NB4 (cell line): ENCODE measurements at regions not wholly inside any gene's neighbourhood (a gene's known extent, or its start where the extent isn't known, plus 50 kb on each side); places are given as distances from the start of the nearest gene placed in this dataset.
"Not testable (repeated sequence)": the region's sequence is repeated elsewhere in the genome, so short reads cannot be mapped to it uniquely, and the experiment has no call there.

Source experiments
- DNase-seq: peaks from one replicate; pipeline ENCODE4 v3.0.0; 2010; ENCODE audit warnings: low read depth
- H3K4me3 ChIP-seq: one replicate; pipeline ENCODE4 v1.5.1; 2011; ENCODE audit warnings: mild to moderate bottlenecking, low read depth, low read length, moderate library complexity
- MYC ChIP-seq: IDR thresholded peaks from 2 replicates; pipeline ENCODE4 v1.6.1; 2011; ENCODE audit warnings: low read depth, low read length
- POLR2A ChIP-seq: IDR thresholded peaks from 2 replicates; pipeline ENCODE4 v1.6.1; 2011; ENCODE audit warnings: mild to moderate bottlenecking; ENCODE audit not compliant: insufficient read length; ENCODE audit errors: extremely low read depth
- TF ChIP-seq, protein P1 (sequence below): IDR thresholded peaks from one replicate; pipeline ENCODE4 v1.5.1; 2012; ENCODE audit warnings: low read depth, low read length
- TF ChIP-seq, protein P2 (sequence below): IDR thresholded peaks from 2 replicates; pipeline ENCODE4 v1.6.1; 2011; ENCODE audit warnings: low read depth, low read length

GRCh38 chr12:97647142-97647541 lies 184.5 kb downstream of the RMST start:
- DNase-seq: no peak
- H3K4me3 ChIP-seq: no peak overlapping the region
- TF ChIP-seq, protein P1, sequence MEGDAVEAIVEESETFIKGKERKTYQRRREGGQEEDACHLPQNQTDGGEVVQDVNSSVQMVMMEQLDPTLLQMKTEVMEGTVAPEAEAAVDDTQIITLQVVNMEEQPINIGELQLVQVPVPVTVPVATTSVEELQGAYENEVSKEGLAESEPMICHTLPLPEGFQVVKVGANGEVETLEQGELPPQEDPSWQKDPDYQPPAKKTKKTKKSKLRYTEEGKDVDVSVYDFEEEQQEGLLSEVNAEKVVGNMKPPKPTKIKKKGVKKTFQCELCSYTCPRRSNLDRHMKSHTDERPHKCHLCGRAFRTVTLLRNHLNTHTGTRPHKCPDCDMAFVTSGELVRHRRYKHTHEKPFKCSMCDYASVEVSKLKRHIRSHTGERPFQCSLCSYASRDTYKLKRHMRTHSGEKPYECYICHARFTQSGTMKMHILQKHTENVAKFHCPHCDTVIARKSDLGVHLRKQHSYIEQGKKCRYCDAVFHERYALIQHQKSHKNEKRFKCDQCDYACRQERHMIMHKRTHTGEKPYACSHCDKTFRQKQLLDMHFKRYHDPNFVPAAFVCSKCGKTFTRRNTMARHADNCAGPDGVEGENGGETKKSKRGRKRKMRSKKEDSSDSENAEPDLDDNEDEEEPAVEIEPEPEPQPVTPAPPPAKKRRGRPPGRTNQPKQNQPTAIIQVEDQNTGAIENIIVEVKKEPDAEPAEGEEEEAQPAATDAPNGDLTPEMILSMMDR: no peak
- TF ChIP-seq MYC (no peak), POLR2A (no peak)

DNA sequence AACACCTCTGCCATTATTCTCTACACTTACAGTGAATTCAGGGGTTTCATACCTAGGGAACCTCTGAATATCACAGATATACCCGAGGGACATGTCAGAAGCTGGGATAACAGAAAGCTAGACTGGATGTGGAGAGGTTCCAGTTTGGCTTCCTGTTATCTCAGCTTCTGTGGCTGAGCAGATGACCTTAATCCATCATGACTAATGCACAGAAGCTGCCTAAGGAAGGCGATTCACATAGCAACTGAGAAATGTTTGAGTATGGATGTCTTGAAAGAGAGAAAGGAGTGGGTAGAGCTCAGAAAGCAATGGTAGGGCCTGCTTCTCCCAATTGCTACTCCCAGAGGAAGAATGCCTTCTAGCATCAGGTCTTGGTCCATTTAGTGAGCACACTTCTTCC lies 187.6 kb downstream of the RMST start:
- DNase-seq: no peak
- TF ChIP-seq, protein P2, sequence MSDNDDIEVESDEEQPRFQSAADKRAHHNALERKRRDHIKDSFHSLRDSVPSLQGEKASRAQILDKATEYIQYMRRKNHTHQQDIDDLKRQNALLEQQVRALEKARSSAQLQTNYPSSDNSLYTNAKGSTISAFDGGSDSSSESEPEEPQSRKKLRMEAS: no peak
- TF ChIP-seq MYC (no peak), POLR2A (no peak)
- TF ChIP-seq, protein P1: no peak
- H3K4me3 ChIP-seq: no peak overlapping the region

- not testable (repeated sequence) for H3K4me3 ChIP-seq, DNase-seq
Measured at GRCh38 chr12:97656548-97656947, 193.9 kb downstream of the RMST start.

DNA sequence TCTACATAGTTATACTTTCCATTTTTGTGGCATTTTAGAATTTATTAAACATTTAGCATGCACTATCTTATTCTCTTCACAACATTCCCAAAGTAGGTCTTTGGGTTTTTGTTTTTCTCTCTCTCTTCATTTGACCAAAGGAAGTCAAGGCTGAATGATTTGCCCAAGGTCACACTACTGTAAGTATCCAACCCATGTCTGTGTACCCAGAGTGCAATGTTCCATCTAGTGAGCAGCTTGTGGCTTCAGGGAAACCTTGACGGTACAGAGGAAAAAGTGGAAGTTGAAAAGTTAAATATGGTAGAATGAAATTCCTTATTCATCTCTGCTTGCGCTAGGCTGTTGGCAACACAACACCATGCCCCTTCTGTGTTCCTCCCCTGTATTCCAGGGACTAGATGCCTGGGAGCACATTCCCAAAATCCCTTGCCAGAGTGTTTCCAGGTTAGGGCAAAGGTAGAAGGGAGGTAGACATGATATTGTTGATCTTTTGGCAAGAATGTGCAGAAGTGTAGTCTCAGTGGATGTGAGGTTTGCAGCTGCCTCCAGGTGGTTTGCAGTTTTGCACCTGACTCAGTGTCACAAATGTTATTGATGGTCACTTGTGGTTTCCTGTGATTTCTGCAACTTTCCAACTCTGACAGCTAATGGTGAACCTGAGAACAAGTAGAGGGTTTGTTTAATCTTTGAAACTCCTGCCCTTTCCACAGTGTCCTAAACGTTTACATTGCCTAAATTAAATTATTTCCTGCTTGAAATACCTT lies 196.7 kb downstream of the RMST start:
- TF ChIP-seq MYC: no peak
- no peak for TF ChIP-seq POLR2A
- TF ChIP-seq, protein P2: no peak
- TF ChIP-seq, protein P1: no peak
- H3K4me3 ChIP-seq: no peak overlapping the region
- no peak for DNase-seq

DNA sequence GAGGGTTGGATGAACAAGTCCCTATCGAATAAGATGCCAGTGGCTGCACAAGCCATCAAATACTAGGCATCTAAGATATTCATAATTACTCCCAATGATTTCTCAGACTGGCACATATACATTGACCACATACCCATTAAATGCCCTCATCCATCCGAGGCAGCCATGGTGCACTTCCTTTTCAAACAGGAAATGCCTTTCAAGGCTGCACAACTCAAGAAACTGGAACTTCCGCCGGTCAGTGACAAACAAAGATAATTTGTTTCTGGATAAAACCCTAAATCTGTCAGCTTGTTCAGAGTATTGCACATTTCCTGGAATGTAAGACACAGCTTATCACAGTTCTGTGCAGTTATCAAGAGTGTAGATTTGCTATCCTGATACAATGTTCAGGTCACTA lies 203.7 kb downstream of the RMST start:
- TF ChIP-seq, protein P1: no peak
- TF ChIP-seq POLR2A (no peak), MYC (no peak)
- no peak for DNase-seq
- no peak overlapping the region for H3K4me3 ChIP-seq

DNA sequence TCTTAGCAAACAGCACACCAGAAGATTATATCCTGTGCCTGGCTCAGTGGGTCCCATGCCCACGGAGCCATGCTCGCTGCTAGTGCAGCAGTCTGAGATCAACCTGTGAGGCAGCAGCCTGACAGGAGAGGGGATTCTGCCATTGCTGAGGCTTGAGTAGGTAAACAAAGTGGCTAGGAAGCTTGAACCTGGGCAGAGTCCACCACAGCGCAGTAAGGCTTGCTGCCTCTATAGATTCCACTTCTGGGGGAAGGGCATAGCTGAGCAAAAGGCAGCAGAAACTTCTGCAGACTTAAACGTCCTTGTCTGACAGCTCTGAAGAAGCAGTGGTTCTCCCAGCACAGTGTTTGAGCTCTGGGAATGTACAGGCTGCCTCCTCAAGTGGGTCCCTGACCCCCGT lies 210.3 kb downstream of the RMST start:
- H3K4me3 ChIP-seq: no peak overlapping the region
- DNase-seq: no peak
- TF ChIP-seq MYC (no peak), POLR2A (no peak)
- TF ChIP-seq, protein P2: no peak
- TF ChIP-seq, protein P1: no peak
